ENCODE measurements at regions not wholly inside any gene's neighbourhood (a gene's known extent, or its start where the extent isn't known, plus 50 kb on each side); places are given as distances from the start of the nearest gene placed in this dataset.

DNA sequence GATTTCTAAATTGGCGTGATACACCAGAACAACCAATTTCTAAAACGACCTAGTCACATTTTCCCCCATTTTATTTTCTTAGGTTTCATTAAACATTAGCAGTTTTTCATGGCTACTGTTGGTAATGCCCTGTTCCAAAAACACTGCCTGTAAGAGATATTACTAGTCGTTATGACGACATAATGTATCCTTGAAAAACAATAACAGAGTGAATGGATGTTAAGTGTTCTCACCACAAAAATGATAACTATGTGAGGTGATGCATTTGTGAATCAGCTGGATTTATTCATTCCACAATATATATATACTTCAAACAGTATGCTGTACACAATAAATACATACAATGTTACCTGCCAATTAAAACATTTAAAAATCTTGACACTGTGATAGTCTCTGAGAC is 1147.6 kb upstream of the PCDH10 start:
- TF ChIP-seq POLR2A (IDR thresholded peaks at IDR 0.05): no peak
- TF ChIP-seq, protein P1, sequence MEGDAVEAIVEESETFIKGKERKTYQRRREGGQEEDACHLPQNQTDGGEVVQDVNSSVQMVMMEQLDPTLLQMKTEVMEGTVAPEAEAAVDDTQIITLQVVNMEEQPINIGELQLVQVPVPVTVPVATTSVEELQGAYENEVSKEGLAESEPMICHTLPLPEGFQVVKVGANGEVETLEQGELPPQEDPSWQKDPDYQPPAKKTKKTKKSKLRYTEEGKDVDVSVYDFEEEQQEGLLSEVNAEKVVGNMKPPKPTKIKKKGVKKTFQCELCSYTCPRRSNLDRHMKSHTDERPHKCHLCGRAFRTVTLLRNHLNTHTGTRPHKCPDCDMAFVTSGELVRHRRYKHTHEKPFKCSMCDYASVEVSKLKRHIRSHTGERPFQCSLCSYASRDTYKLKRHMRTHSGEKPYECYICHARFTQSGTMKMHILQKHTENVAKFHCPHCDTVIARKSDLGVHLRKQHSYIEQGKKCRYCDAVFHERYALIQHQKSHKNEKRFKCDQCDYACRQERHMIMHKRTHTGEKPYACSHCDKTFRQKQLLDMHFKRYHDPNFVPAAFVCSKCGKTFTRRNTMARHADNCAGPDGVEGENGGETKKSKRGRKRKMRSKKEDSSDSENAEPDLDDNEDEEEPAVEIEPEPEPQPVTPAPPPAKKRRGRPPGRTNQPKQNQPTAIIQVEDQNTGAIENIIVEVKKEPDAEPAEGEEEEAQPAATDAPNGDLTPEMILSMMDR (IDR thresholded peaks at IDR 0.05): no peak
- Histone ChIP-seq H3K27me3 (no peaks in the 10 kb centered on the region), H3K4me1 (no peaks in the 10 kb centered on the region), H3K4me3 (no peak overlapping the region), H3K9me3 (no peaks in the 10 kb centered on the region), H3K27ac (no peak overlapping the region), H3K36me3 (no peaks in the 10 kb centered on the region)
- DNase-seq: no peak

DNA sequence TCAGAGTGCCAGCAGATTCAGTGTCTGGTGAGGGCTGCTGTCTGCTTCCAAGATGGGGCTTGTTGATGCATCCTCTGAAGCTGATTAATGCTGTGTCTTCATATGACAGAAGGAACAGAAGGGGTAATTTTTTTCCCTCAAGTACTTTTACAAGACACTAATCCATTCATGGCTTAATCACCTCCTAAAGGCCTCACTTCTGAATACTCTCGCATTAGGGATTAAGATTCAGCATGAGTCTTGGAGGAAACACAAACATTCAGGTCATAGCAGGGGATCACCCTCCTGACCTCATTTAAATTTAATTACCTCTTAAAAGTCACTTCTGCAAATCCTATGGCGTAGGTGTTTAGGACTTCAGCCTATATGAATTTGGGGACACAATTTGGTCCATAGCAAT is 1145.5 kb upstream of the PCDH10 start:
- Histone ChIP-seq H3K36me3 (no peaks in the 10 kb centered on the region), H3K27me3 (no peaks in the 10 kb centered on the region), H3K4me3 (no peak overlapping the region), H3K9me3 (no peaks in the 10 kb centered on the region), H3K4me1 (no peaks in the 10 kb centered on the region), H3K27ac (no peak overlapping the region)
- TF ChIP-seq, protein P1 (IDR thresholded peaks at IDR 0.05): no peak
- TF ChIP-seq POLR2A (IDR thresholded peaks at IDR 0.05): no peak
- DNase-seq: no peak

- TF ChIP-seq, protein P1 (IDR thresholded peaks at IDR 0.05): no peak
- TF ChIP-seq POLR2A (IDR thresholded peaks at IDR 0.05): no peak
- Histone ChIP-seq H3K36me3 (no peaks in the 10 kb centered on the region), H3K27ac (no peak overlapping the region), H3K4me3 (no peak overlapping the region), H3K9me3 (no peaks in the 10 kb centered on the region), H3K4me1 (no peaks in the 10 kb centered on the region), H3K27me3 (no peaks in the 10 kb centered on the region)
- DNase-seq: no peak
Measured at GRCh38 chr4:132015321-132015720, 1133.8 kb upstream of the PCDH10 start.

DNA sequence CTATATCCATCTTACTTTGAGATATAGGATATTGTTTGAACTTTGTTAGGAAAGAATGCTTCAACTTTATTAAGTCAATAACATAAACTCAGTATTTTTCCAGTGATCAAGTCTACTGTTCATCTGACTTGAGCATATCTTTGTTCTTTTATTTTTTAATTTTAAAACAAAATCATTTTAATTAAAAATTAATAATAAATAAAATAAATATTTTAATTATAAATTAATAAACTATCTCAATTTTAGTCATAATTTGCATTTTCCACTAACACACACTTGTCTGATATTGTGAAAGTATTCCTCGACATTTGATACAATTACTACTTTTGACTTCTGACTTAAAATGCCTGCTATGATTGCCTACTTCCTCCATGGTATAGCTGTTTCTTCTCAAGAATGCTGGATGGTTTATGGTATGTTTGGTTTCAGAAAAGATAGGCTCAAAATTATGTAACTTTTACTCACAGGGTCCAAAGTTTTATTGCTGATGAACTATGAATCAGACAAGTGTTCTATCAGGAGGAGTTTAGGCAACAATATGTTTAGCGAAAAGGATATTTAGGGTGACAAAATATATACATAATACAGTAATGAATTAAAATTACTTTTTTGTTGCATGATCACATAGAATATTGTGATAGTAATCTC is 1132.3 kb upstream of the PCDH10 start:
- no peaks in the 10 kb centered on the region for H3K27me3 ChIP-seq
- no peaks in the 10 kb centered on the region for H3K4me1 ChIP-seq
- no peaks in the 10 kb centered on the region for H3K9me3 ChIP-seq
- H3K36me3 ChIP-seq: no peaks in the 10 kb centered on the region
- DNase-seq: no peak
- H3K4me3 ChIP-seq: no peak overlapping the region
- TF ChIP-seq POLR2A (IDR thresholded peaks at IDR 0.05): no peak
- TF ChIP-seq, protein P1 (IDR thresholded peaks at IDR 0.05): no peak
- H3K27ac ChIP-seq: no peak overlapping the region

GRCh38 chr4:132026166-132026565 is 1122.9 kb upstream of the PCDH10 start:
- H3K4me1 ChIP-seq: no peaks in the 10 kb centered on the region
- no peaks in the 10 kb centered on the region for H3K27me3 ChIP-seq
- H3K9me3 ChIP-seq: no peaks in the 10 kb centered on the region
- DNase-seq: no peak
- TF ChIP-seq POLR2A (IDR thresholded peaks at IDR 0.05): no peak
- TF ChIP-seq, protein P1 (IDR thresholded peaks at IDR 0.05): no peak
- no peak overlapping the region for H3K27ac ChIP-seq
- no peaks in the 10 kb centered on the region for H3K36me3 ChIP-seq
- no peak overlapping the region for H3K4me3 ChIP-seq

DNA sequence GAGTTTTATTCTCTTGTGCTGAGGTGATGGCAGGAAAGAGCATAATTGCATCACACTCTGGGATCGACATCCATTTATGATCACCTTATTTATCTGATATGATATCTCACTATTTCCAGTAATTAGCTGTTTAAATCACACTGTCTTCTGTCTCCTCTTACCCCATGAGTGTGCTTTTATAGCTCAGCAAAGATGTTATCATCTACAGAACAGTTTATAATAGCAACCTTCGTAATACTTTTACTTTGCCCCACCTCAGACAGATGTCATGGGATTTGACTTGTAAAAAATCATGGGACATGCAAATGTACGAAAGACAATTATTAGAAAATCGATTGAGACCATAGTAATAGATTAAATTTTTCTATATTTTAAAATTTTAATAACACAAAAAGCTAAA is 1122.3 kb upstream of the PCDH10 start:
- Histone ChIP-seq H3K9me3 (no peaks in the 10 kb centered on the region), H3K27ac (no peak overlapping the region), H3K4me1 (no peaks in the 10 kb centered on the region), H3K4me3 (no peak overlapping the region), H3K36me3 (no peaks in the 10 kb centered on the region), H3K27me3 (no peaks in the 10 kb centered on the region)
- DNase-seq: no peak
- TF ChIP-seq, protein P1 (IDR thresholded peaks at IDR 0.05): no peak
- TF ChIP-seq POLR2A (IDR thresholded peaks at IDR 0.05): no peak

Data from Peyer's patch (tissue), 4 donors.